GM21786 (cell line): ENCODE measurements at regions not wholly inside any gene's neighbourhood (a gene's known extent, or its start where the extent isn't known, plus 50 kb on each side); places are given as distances from the start of the nearest gene placed in this dataset.

ENCODE experiments used
- ATAC-seq: cut with Tn5 transposase; IDR thresholded peaks from one replicate; pipeline ENCODE4 v1.9.1; 2021; ENCODE audit not compliant: unreplicated experiment

- no peak for ATAC-seq
These were observed 611.7 kb downstream of the STIM2 start for GRCh38 chr4:27472364-27472763.

DNA sequence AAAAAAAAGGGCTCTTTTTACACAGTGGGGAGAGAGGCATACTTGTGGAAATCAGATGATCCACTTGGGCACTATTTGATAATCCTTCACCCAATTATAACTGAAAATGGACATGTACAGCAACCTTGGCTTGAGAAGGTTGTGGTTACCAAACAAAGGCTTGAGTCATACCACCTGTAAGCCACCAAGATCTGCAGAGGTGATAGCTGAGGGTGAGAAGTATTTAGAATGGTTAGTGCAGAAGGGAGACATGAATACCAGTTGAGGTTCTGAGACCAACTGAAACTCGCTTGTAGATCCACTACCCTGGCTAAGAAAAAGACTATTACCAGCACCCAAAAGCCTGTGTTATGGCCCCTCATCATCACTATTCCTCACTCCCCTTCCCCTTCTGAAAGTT, 614.0 kb downstream of the STIM2 start:
- no peak for ATAC-seq

DNA sequence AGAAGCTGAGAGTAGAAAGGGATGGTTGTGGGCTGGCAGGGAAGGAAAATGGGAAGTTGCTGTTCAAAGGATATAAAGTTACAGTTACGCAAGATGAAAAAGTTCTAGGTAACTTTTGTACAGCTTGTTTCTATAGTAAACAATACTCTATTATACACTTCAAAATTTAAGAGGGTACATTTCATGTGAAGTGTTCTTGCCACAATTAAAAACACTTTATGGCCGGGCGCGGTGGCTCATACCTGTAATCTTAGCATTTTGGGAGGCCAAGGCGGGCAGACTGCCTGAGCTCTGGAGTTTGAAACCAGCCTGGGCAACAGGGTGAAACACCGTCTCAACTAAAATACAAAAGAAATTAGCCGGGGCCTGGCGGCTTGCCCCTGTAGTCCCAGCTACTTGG, 623.6 kb downstream of the STIM2 start:
- no peak for ATAC-seq

- ATAC-seq = no peak
These were observed 629.7 kb downstream of the STIM2 start for GRCh38 chr4:27490315-27490714.

- ATAC-seq = no peak
These were observed 630.1 kb downstream of the STIM2 start for GRCh38 chr4:27490766-27491165.

- ATAC-seq = no peak
These were observed 645.8 kb downstream of the STIM2 start for GRCh38 chr4:27506401-27506800.

DNA sequence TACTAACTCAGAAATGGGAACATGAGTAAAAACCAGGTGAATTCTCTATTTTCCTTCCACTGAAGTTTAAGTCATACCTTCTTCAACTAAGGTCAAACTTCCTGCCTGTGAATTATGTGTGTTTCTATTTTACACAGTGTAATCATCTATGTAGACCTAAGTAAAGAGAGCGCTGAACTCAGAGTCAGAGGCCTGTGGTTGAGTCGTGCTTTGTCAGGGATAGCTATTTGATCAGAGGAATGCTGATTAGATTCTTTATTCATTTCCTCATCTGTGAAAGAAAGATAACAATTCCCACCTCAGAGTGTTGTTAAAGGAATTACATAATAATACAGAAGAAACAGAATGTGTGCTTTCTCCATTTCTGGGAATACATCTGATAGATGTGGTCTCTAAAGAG, 654.1 kb downstream of the STIM2 start:
- ATAC-seq = no peak

DNA sequence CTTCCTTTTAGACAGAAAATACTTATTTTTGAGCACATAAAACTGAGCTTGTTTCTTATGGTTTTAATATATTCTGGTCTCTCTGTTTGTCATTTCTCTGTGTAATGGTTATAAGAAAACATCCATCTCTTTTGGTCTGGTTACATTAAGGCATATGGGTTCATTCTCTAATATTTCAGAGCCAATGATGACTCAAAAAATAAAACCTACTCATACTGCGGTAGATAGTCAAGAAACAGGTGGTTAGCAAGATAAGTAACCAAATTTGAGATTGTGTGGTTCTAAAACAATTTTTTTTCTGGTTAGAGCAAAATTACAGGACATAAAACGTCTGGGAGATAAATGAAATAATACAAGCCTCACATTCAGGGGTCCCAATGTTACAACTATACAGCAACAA, 654.5 kb downstream of the STIM2 start:
- ATAC-seq = no peak

- ATAC-seq = no peak
These were observed 658.2 kb downstream of the STIM2 start for GRCh38 chr4:27518876-27519275.

DNA sequence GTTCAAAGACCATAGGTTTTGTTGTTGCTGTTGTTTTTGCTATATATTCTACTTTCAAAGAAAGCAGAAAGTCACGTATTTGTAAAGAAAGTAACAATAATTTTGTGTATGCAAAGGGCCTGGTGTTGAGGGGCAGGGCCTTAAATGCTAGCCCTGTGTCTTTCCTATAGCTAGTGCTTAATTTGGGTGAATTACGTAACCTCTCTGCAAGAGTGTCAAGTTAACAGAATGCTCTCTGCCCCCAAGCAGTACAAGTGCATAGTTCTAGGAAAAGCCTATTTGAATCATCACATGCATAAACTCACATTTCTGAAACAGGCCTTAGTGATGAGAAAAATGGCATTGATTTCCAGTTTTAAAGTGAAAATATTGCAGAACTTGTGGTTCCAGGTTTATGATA, 663.6 kb downstream of the STIM2 start:
- ATAC-seq = no peak

DNA sequence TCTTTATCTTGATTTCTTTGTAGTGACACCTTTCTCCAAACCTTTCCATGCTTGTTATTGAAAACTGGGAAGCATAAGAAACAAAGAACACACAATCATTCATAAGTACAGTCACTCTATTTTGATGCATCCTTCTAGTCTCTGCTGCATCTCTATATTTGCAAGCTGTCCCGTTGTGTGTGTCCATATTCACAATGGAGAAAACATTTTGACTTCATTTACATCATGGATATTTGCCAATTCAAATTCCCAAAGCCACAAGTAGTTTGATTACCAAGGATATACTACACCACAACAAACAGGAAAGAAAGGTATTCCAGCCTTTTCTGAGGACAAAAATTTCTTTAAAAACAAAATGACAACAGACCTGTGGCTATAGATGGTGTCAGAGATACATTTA, 673.8 kb downstream of the STIM2 start:
- no peak for ATAC-seq

DNA sequence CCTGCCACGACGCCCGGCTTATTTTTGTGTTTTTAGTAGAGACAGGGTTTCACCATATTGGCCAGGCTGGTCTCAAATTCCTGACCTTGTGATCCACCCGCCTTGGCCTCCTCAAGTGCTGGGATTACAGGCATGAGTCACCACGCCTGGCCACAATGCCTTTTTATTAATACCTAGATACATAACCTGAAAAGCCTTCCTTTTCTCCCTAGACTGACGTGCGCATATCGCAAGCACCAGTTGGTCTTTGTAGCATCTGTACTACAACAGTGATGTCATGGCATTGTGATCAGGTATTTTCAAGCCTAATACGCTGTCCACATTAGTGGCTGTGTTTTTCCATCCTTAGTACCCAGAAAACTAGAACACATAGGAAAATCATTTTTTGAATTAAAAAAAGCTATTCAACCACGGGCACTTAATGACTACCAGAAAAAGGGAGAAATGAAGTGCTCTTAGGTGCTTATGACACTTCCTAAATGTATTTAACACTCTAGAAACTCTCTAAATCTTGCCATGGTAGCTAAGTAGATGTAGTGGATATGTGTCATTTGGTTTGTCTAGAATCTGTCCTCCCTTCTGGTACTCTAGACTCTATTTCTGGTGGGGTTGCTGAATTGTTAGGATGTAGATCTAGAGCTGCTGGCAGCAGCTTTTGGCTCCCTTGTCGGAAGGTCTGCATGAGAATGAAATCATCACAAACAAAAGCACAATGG, 707.8 kb downstream of the STIM2 start:
- no peak for ATAC-seq

GRCh38 chr4:27568952-27569319, 708.3 kb downstream of the STIM2 start:
- ATAC-seq = no peak

- ATAC-seq = no peak
These were observed 714.1 kb downstream of the STIM2 start for GRCh38 chr4:27574743-27575142.

GRCh38 chr4:27577951-27578350, 717.3 kb downstream of the STIM2 start:
- ATAC-seq = no peak

DNA sequence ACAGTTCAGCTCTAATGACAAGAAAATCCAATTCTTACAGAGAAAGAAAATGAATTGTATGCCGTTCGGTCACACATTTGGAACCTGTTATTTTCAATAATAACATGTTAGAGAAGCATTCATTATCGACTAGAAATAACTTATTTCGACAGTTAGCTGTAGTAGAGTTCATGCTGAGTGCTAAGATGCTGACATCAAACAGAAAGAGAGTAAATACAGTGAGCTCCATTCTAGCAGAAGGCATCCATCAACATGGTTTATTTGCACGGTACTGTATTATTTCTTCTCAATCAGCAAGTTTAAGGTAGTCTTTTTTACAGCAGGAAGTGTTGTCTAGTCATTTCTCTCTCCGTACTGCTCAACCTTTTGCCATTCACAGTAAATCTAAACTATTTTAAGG, 732.1 kb downstream of the STIM2 start:
- no peak for ATAC-seq

DNA sequence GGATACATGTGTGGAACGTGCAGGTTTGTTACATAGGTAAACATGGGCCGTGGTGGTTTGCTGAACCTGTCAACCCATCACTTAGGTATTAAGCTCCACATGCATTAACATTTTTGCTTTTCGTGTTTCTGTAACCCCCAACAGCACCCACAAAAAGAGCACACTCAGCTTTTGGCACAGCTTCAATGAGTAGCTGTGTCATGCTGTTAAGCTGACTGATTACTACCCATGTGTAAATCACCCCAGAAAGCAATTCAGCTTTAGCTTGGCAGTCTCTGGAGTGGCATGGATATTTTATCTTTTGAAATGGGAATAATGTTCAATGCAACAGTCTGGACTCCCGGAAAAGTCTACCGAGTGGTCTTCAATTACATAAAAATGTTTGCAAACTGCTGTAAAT, 734.3 kb downstream of the STIM2 start:
- ATAC-seq = no peak

- ATAC-seq = no peak
These were observed 735.1 kb downstream of the STIM2 start for GRCh38 chr4:27595571-27596360.

DNA sequence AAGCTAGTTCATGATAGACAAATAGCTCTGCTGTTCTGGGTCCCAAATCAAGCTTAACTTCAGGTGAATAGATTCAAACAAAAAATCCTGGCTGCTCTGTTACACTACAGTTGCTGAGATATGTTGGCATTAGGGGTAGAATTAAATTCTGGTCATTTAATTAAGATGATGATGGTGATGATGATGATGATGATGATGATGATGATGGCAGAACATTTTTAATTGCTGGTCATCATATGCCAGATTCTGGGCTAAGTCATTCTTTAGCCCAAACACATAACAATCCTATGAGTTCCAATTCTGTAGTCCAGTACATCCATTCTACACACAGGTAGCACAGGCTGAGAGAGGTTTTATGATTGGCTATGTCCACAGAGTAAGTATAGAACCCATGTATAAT, 741.5 kb downstream of the STIM2 start:
- ATAC-seq = no peak

DNA sequence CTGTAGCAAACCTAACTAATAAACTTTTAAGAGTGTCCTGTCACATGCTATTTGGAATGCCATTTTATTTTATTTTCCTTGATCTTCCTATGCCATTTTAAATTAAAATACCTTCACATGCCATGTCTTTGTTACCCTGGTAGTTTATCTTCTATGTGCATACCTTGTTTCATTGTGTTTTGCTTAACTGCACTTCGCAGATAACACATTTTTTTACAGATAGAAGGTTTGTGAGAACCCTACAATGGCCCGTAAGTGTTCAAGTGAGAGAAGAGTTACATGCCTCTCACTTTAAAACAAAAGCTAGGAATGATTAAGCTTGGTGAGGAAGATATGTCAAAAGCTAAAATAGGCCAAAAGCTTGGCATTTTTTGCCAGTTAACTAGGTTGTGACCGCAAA, 744.1 kb downstream of the STIM2 start:
- ATAC-seq = no peak

GRCh38 chr4:27616166-27616565, 755.5 kb downstream of the STIM2 start:
- ATAC-seq = no peak

DNA sequence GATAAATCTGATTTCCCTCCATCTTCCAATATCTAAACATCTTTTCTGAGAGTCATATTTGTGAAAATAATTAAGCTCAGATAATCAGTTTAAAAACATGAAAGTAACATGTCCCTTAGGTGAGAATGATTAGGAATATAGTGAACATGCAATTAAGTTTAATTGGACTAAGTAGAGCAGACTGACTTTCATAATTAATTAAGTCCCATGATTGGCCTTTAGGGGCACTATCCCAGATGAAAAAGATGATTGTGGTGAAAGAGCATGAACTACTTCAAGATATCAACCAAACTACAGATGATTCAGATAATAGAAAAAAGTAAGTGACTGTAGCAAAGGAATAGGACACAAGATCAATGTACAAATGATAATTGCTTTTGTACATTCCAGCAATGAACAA, 758.8 kb downstream of the STIM2 start:
- no peak for ATAC-seq

DNA sequence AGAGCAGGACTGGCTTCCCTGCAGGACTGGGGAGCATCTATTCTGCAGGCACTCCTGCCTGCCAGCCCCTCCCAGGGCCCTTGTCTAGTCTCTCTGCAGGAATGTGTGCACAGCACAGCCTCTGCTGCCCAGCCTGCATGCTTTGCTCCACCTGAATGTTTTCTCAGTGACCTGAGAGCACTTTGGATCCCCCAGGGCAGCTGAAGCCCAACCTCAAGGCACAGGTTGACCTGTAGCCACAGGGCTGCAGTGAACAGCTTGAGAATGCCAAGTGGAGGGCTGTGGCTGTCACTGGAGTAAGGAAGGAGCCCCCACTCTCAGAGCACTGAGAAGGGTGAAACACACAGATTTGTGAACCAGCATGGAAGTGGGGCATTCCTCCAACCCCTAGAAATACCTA, 760.2 kb downstream of the STIM2 start:
- ATAC-seq = no peak
